ENCODE measurements at regions not wholly inside any gene's neighbourhood (a gene's known extent, or its start where the extent isn't known, plus 50 kb on each side); places are given as distances from the start of the nearest gene placed in this dataset.
A peak's percentile ranks its signal among the peaks of the same experiment; 100 is the strongest.

- H3K36me3 Mint-ChIP-seq = peaks cover 0 to 2% of the 10 kb centered on the region in 2 donors
These were observed 54.4 kb upstream of the JAK1 start for GRCh38 chr1:65020774-65021173.

DNA sequence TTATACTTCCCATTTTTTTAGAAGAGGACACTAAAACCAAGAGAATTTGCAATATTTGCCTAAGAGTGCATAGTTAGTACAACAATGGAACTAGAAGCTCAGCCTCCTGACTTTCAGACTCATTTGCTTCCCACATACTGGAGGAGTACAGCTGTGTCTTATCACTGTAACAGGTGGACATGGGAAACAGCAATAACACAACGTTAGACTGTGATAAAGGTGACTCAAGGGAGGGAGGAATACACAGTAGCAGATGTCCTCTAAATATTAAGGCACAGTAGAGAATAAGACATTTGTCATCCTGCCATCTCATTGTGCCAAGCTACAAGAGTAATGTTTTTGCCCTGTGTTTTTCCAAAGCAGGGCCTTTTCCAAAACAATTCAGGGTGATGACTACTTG, 55.4 kb upstream of the JAK1 start:
- Histone ChIP-seq H3K4me1 (ENCODE audit: control insufficient read depth in 1 of 2, insufficient read depth in 2 of 2, low read length in 2 of 2) (no peaks in the 10 kb centered on the region), H3K27me3 (ENCODE audit: control insufficient read depth in 2 of 2, insufficient read depth in 2 of 2, low read length in 2 of 2) (no peaks in the 10 kb centered on the region), H3K27ac (ENCODE audit: low read depth in 1 of 2, low read length in 2 of 2) (peak overlapping the region in 1 of 2 donors; percentile 31), H3K9ac (ENCODE audit: insufficient read depth, low read length, poor library complexity, severe bottlenecking) (no peak overlapping the region), H2AFZ (ENCODE audit: insufficient read depth, low read depth, low read length, poor library complexity, severe bottlenecking) (no peak overlapping the region), H3K4me2 (replicated peaks; ENCODE audit: extremely low read depth, low read length, poor library complexity, severe bottlenecking) (no peak overlapping the region), H3K36me3 (replicated peaks in 1 of 2; ENCODE audit: control insufficient read depth in 1 of 2, insufficient read depth in 2 of 2, low read length in 2 of 2) (no peaks in the 10 kb centered on the region), H3K9me3 (replicated peaks in 1 of 2; ENCODE audit: control insufficient read depth in 1 of 2, insufficient read depth in 1 of 2, low read length in 2 of 2) (no peaks in the 10 kb centered on the region), H3K4me3 (replicated peaks in 1 of 3; ENCODE audit: low read depth in 2 of 3, low read length in 3 of 3) (no peak overlapping the region), H3K79me2 (ENCODE audit: insufficient read depth, low read length) (no peaks in the 10 kb centered on the region), H4K20me1 (ENCODE audit: insufficient read depth, low read length) (peaks cover 19% of the 10 kb centered on the region)
- peaks cover 4% of the 10 kb centered on the region for H3K4me1 Mint-ChIP-seq
- peaks cover 0 to 4% (median 1%) of the 10 kb centered on the region in 3 donors for H3K27me3 Mint-ChIP-seq (ENCODE audit: low read depth in 3 of 3)
- WGBS (ENCODE audit: insufficient coverage) = no CpG with 5 or more reads among the region's 1 CpG
- no peak overlapping the region for H3K4me3 Mint-ChIP-seq
- DNase-seq = no peak
- no peaks in the 10 kb centered on the region for H3K9me3 Mint-ChIP-seq
- peaks cover 0 to 2% of the 10 kb centered on the region in 2 donors for H3K36me3 Mint-ChIP-seq
- peak overlapping the region in 1 of 7 donors; percentile 4 for H3K27ac Mint-ChIP-seq
- intact Hi-C loops (cut with micrococcal nuclease) = no loop called here
- TF ChIP-seq CTCF (IDR thresholded peaks at IDR 0.05) = no peak

More at GRCh38 chr1:65020774-65021173, 54.4 kb upstream of the JAK1 start:
- Histone ChIP-seq H3K4me3 (replicated peaks in 1 of 3; ENCODE audit: low read depth in 2 of 3, low read length in 3 of 3) (no peak overlapping the region), H4K20me1 (ENCODE audit: insufficient read depth, low read length) (peaks cover 10% of the 10 kb centered on the region), H3K27me3 (ENCODE audit: control insufficient read depth in 2 of 2, insufficient read depth in 2 of 2, low read length in 2 of 2) (no peaks in the 10 kb centered on the region), H2AFZ (ENCODE audit: insufficient read depth, low read depth, low read length, poor library complexity, severe bottlenecking) (no peak overlapping the region), H3K4me1 (ENCODE audit: control insufficient read depth in 1 of 2, insufficient read depth in 2 of 2, low read length in 2 of 2) (no peaks in the 10 kb centered on the region), H3K79me2 (ENCODE audit: insufficient read depth, low read length) (no peaks in the 10 kb centered on the region), H3K4me2 (replicated peaks; ENCODE audit: extremely low read depth, low read length, poor library complexity, severe bottlenecking) (no peak overlapping the region), H3K36me3 (replicated peaks in 1 of 2; ENCODE audit: control insufficient read depth in 1 of 2, insufficient read depth in 2 of 2, low read length in 2 of 2) (no peaks in the 10 kb centered on the region), H3K9ac (ENCODE audit: insufficient read depth, low read length, poor library complexity, severe bottlenecking) (no peak overlapping the region), H3K9me3 (replicated peaks in 1 of 2; ENCODE audit: control insufficient read depth in 1 of 2, insufficient read depth in 1 of 2, low read length in 2 of 2) (no peaks in the 10 kb centered on the region), H3K27ac (ENCODE audit: low read depth in 1 of 2, low read length in 2 of 2) (no peak overlapping the region)
- Mint-ChIP-seq H3K4me1 (no peaks in the 10 kb centered on the region), H3K27me3 (ENCODE audit: low read depth in 3 of 3) (peaks cover 0 to 4% (median 1%) of the 10 kb centered on the region in 3 donors), H3K4me3 (no peak overlapping the region), H3K27ac (no peak overlapping the region), H3K9me3 (no peaks in the 10 kb centered on the region)
- intact Hi-C loops (cut with micrococcal nuclease) = no loop called here
- DNase-seq = no peak
- TF ChIP-seq CTCF (IDR thresholded peaks at IDR 0.05) = peak; percentile 14
- no CpG with 5 or more reads among the region's 1 CpG for WGBS (ENCODE audit: insufficient coverage)
